ENCODE measurements at regions not wholly inside any gene's neighbourhood (a gene's known extent, or its start where the extent isn't known, plus 50 kb on each side); places are given as distances from the start of the nearest gene placed in this dataset.

- DNase-seq (ENCODE audit: low read depth in 2 of 2) = peak in 1 of 2 experiments; percentile 36
These were observed 323.7 kb upstream of the AGTR1 start for GRCh38 chr3:148373961-148374360.

GRCh38 chr3:148379763-148380382 lies 317.8 kb upstream of the AGTR1 start:
- DNase-seq (ENCODE audit: low read depth in 2 of 2) = peak in 1 of 2 experiments; percentile 42

- DNase-seq (ENCODE audit: low read depth in 2 of 2) = no peak
These were observed 316.7 kb upstream of the AGTR1 start for GRCh38 chr3:148381051-148381450.

GRCh38 chr3:148389916-148390315 lies 307.8 kb upstream of the AGTR1 start:
- DNase-seq (ENCODE audit: low read depth in 2 of 2) = no peak

- no peak for DNase-seq (ENCODE audit: low read depth in 2 of 2)
These were observed 301.9 kb upstream of the AGTR1 start for GRCh38 chr3:148395821-148396220.

GRCh38 chr3:148400754-148401153 lies 296.9 kb upstream of the AGTR1 start:
- no peak for DNase-seq (ENCODE audit: low read depth in 2 of 2)

GRCh38 chr3:148408667-148409066 lies 289.0 kb upstream of the AGTR1 start:
- no peak for DNase-seq (ENCODE audit: low read depth in 2 of 2)

- no peak for DNase-seq (ENCODE audit: low read depth in 2 of 2)
These were observed 277.5 kb upstream of the AGTR1 start for GRCh38 chr3:148420242-148420641.

GRCh38 chr3:148428862-148429605 lies 268.7 kb upstream of the AGTR1 start:
- DNase-seq (ENCODE audit: low read depth in 2 of 2) = no peak

GRCh38 chr3:148433665-148434064 lies 264.0 kb upstream of the AGTR1 start:
- no peak for DNase-seq (ENCODE audit: low read depth in 2 of 2)

- DNase-seq (ENCODE audit: low read depth in 2 of 2) = no peak
These were observed 262.2 kb upstream of the AGTR1 start for GRCh38 chr3:148435534-148435933.

GRCh38 chr3:148439254-148439822 lies 258.4 kb upstream of the AGTR1 start:
- DNase-seq (ENCODE audit: low read depth in 2 of 2) = no peak

GRCh38 chr3:148441191-148441590 lies 256.5 kb upstream of the AGTR1 start:
- no peak for DNase-seq (ENCODE audit: low read depth in 2 of 2)

- DNase-seq (ENCODE audit: low read depth in 2 of 2) = no peak
These were observed 246.9 kb upstream of the AGTR1 start for GRCh38 chr3:148450819-148451218.

GRCh38 chr3:148451969-148452368 lies 245.7 kb upstream of the AGTR1 start:
- DNase-seq (ENCODE audit: low read depth in 2 of 2) = no peak

- no peak for DNase-seq (ENCODE audit: low read depth in 2 of 2)
These were observed 243.9 kb upstream of the AGTR1 start for GRCh38 chr3:148453781-148454191.

- no peak for DNase-seq (ENCODE audit: low read depth in 2 of 2)
These were observed 242.6 kb upstream of the AGTR1 start for GRCh38 chr3:148455098-148455497.

- no peak for DNase-seq (ENCODE audit: low read depth in 2 of 2)
These were observed 239.8 kb upstream of the AGTR1 start for GRCh38 chr3:148457886-148458285.

- no peak for DNase-seq (ENCODE audit: low read depth in 2 of 2)
These were observed 237.7 kb upstream of the AGTR1 start for GRCh38 chr3:148459931-148460513.

GRCh38 chr3:148460686-148461085 lies 237.0 kb upstream of the AGTR1 start:
- no peak for DNase-seq (ENCODE audit: low read depth in 2 of 2)

- no peak for DNase-seq (ENCODE audit: low read depth in 2 of 2)
These were observed 233.5 kb upstream of the AGTR1 start for GRCh38 chr3:148464246-148464645.

- peak in 1 of 2 experiments; percentile 6 for DNase-seq (ENCODE audit: low read depth in 2 of 2)
These were observed 231.6 kb upstream of the AGTR1 start for GRCh38 chr3:148466143-148466542.

Measured in fibroblast of skin of left biceps (primary cell).